ENCODE measurements at regions not wholly inside any gene's neighbourhood (a gene's known extent, or its start where the extent isn't known, plus 50 kb on each side); places are given as distances from the start of the nearest gene placed in this dataset.

- no peak for DNase-seq (ENCODE audit: low spot score)
- H3K27ac ChIP-seq (ENCODE audit: low read depth, low read length, poor library complexity, severe bottlenecking), result no peak overlapping the region
- H3K27me3 ChIP-seq (replicated peaks; ENCODE audit: insufficient read depth, low read depth, low read length, poor library complexity), result no peaks in the 10 kb centered on the region
- no peak for TF ChIP-seq CTCF (conservative IDR thresholded peaks at IDR 0.05; ENCODE audit: low read depth, low read length)
- TF ChIP-seq EZH2 (IDR thresholded peaks at IDR 0.05; ENCODE audit: borderline replicate concordance, low read depth, low read length, poor library complexity, severe bottlenecking), result no peak
- POLR2A ChIA-PET (ENCODE audit: low non-redundant PET), result no interaction called here
- CTCF ChIA-PET, result no interaction called here
- H3K4me1 ChIP-seq (ENCODE audit: insufficient read depth, low read length, poor library complexity, severe bottlenecking), result no peaks in the 10 kb centered on the region
- no TSS peak for BruUV-seq (replicated peaks)
- peaks cover 6% of the 10 kb centered on the region for H3K9me3 ChIP-seq (ENCODE audit: low read depth, low read length, poor library complexity, severe bottlenecking)
- intact Hi-C loops (cut with micrococcal nuclease; ENCODE audit: unreplicated experiment), result no loop called here
- H3K4me3 ChIP-seq (ENCODE audit: low read depth, low read length, poor library complexity, severe bottlenecking), result no peak overlapping the region
- no peaks in the 10 kb centered on the region for H3K36me3 ChIP-seq (ENCODE audit: insufficient read depth, low read length, poor library complexity, severe bottlenecking)
These were observed 596.2 kb upstream of the DAB2 start for GRCh38 chr5:40021007-40021406.

DNA sequence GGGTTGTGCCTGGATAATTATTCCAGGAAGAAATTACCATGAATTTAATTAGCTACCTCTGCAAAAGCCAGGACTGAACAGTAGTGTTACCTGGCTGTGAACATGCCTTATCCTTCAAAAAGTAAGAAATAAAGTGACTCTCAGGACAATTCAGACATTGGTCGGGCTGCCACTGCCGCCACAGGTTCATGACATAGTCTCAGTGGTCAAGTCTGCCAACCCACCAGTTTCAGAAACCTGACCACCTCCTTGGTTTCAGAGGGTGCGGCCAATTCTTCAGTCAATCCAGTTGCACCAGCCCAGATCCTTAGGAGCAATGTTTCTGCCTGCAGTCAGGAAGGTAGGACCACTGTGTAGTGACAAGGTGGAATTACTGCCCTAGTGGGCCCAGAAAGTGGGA is 593.1 kb upstream of the DAB2 start:
- Histone ChIP-seq H3K4me1 (ENCODE audit: insufficient read depth, low read length, poor library complexity, severe bottlenecking) (no peaks in the 10 kb centered on the region), H3K27ac (ENCODE audit: low read depth, low read length, poor library complexity, severe bottlenecking) (no peak overlapping the region), H3K27me3 (replicated peaks; ENCODE audit: insufficient read depth, low read depth, low read length, poor library complexity) (no peaks in the 10 kb centered on the region), H3K36me3 (ENCODE audit: insufficient read depth, low read length, poor library complexity, severe bottlenecking) (no peaks in the 10 kb centered on the region), H3K9me3 (ENCODE audit: low read depth, low read length, poor library complexity, severe bottlenecking) (peaks cover 6% of the 10 kb centered on the region), H3K4me3 (ENCODE audit: low read depth, low read length, poor library complexity, severe bottlenecking) (no peak overlapping the region)
- TF ChIP-seq CTCF (conservative IDR thresholded peaks at IDR 0.05; ENCODE audit: low read depth, low read length), result no peak
- TF ChIP-seq EZH2 (IDR thresholded peaks at IDR 0.05; ENCODE audit: borderline replicate concordance, low read depth, low read length, poor library complexity, severe bottlenecking), result no peak
- intact Hi-C loops (cut with micrococcal nuclease; ENCODE audit: unreplicated experiment), result no loop called here
- no peak for DNase-seq (ENCODE audit: low spot score)
- POLR2A ChIA-PET (ENCODE audit: low non-redundant PET), result no interaction called here
- CTCF ChIA-PET, result no interaction called here
- BruUV-seq (replicated peaks), result no TSS peak

- no peaks in the 10 kb centered on the region for H3K4me1 ChIP-seq (ENCODE audit: insufficient read depth, low read length, poor library complexity, severe bottlenecking)
- no peak overlapping the region for H3K4me3 ChIP-seq (ENCODE audit: low read depth, low read length, poor library complexity, severe bottlenecking)
- no peak overlapping the region for H3K27ac ChIP-seq (ENCODE audit: low read depth, low read length, poor library complexity, severe bottlenecking)
- ChIA-PET POLR2A (ENCODE audit: low non-redundant PET) (no interaction called here), CTCF (no interaction called here)
- no peaks in the 10 kb centered on the region for H3K36me3 ChIP-seq (ENCODE audit: insufficient read depth, low read length, poor library complexity, severe bottlenecking)
- BruUV-seq (replicated peaks), result no TSS peak
- intact Hi-C loops (cut with micrococcal nuclease; ENCODE audit: unreplicated experiment), result no loop called here
- DNase-seq (ENCODE audit: low spot score), result no peak
- H3K9me3 ChIP-seq (ENCODE audit: low read depth, low read length, poor library complexity, severe bottlenecking), result peaks cover 6% of the 10 kb centered on the region
- TF ChIP-seq CTCF (conservative IDR thresholded peaks at IDR 0.05; ENCODE audit: low read depth, low read length) (no peak), EZH2 (IDR thresholded peaks at IDR 0.05; ENCODE audit: borderline replicate concordance, low read depth, low read length, poor library complexity, severe bottlenecking) (no peak)
- H3K27me3 ChIP-seq (replicated peaks; ENCODE audit: insufficient read depth, low read depth, low read length, poor library complexity), result no peaks in the 10 kb centered on the region
These were observed 592.4 kb upstream of the DAB2 start for GRCh38 chr5:40017135-40017534.

Data from A673 (cell line).